ENCODE measurements at regions not wholly inside any gene's neighbourhood (a gene's known extent, or its start where the extent isn't known, plus 50 kb on each side); places are given as distances from the start of the nearest gene placed in this dataset.

- DNase-seq (ENCODE audit: low spot score) = no peak
These were observed 109.4 kb downstream of the RCN1 start for GRCh38 chr11:32200136-32200847.

GRCh38 chr11:32204751-32205150 is 113.9 kb downstream of the RCN1 start:
- no peak for DNase-seq (ENCODE audit: low spot score)

- DNase-seq (ENCODE audit: low spot score) = no peak
These were observed 119.7 kb downstream of the RCN1 start for GRCh38 chr11:32210556-32210955.

GRCh38 chr11:32213223-32213622 is 122.3 kb downstream of the RCN1 start:
- DNase-seq (ENCODE audit: low spot score) = no peak

- no peak for DNase-seq (ENCODE audit: low spot score)
These were observed 124.3 kb downstream of the RCN1 start for GRCh38 chr11:32215157-32215556.

- no peak for DNase-seq (ENCODE audit: low spot score)
These were observed 125.9 kb downstream of the RCN1 start for GRCh38 chr11:32216749-32217148.

- DNase-seq (ENCODE audit: low spot score) = no peak
These were observed 128.4 kb downstream of the RCN1 start for GRCh38 chr11:32219320-32219719.

GRCh38 chr11:32221476-32222032 is 130.7 kb downstream of the RCN1 start:
- no peak for DNase-seq (ENCODE audit: low spot score)

GRCh38 chr11:32224580-32224979 is 133.7 kb downstream of the RCN1 start:
- DNase-seq (ENCODE audit: low spot score) = no peak

GRCh38 chr11:32225571-32226285 is 134.9 kb downstream of the RCN1 start:
- DNase-seq (ENCODE audit: low spot score) = no peak

- DNase-seq (ENCODE audit: low spot score) = no peak
These were observed 135.6 kb downstream of the RCN1 start for GRCh38 chr11:32226480-32226879.

- no peak for DNase-seq (ENCODE audit: low spot score)
These were observed 138.8 kb downstream of the RCN1 start for GRCh38 chr11:32229576-32230240.

- DNase-seq (ENCODE audit: low spot score) = peak; percentile 67
These were observed 141.1 kb downstream of the RCN1 start for GRCh38 chr11:32231909-32232493.

- DNase-seq (ENCODE audit: low spot score) = no peak
These were observed 141.6 kb downstream of the RCN1 start for GRCh38 chr11:32232516-32232915.

GRCh38 chr11:32233276-32233675 is 142.4 kb downstream of the RCN1 start:
- no peak for DNase-seq (ENCODE audit: low spot score)

- no peak for DNase-seq (ENCODE audit: low spot score)
These were observed 143.1 kb downstream of the RCN1 start for GRCh38 chr11:32233928-32234327.

- no peak for DNase-seq (ENCODE audit: low spot score)
These were observed 153.6 kb downstream of the RCN1 start for GRCh38 chr11:32244453-32244852.

- no peak for DNase-seq (ENCODE audit: low spot score)
These were observed 162.8 kb downstream of the RCN1 start for GRCh38 chr11:32253706-32254105.

GRCh38 chr11:32255841-32256240 is 165.0 kb downstream of the RCN1 start:
- no peak for DNase-seq (ENCODE audit: low spot score)

GRCh38 chr11:32256466-32256865 is 165.6 kb downstream of the RCN1 start:
- no peak for DNase-seq (ENCODE audit: low spot score)

- DNase-seq (ENCODE audit: low spot score) = no peak
These were observed 168.8 kb downstream of the RCN1 start for GRCh38 chr11:32259641-32260081.

GRCh38 chr11:32262367-32262766 is 171.5 kb downstream of the RCN1 start:
- DNase-seq (ENCODE audit: low spot score) = no peak
